Stimulated activated CD4-positive, alpha-beta T cell treated with anti-CD3 and anti-CD28 coated beads, Interleukin-1b, Interleukin-23, amount 100 ng/mL, for 1 hour (primary cell): ENCODE measurements at regions not wholly inside any gene's neighbourhood (a gene's known extent, or its start where the extent isn't known, plus 50 kb on each side); places are given as distances from the start of the nearest gene placed in this dataset.

Source experiments
- DNase-seq, 2 donors: peaks; one replicate each; pipeline ENCODE4 v3.0.0-alpha.2; 2020; ENCODE audit warnings: low read depth in 2 of 2

- no peak for DNase-seq
Measured at GRCh38 chr3:6504834-6505233, 356.1 kb upstream of the GRM7 start.

- DNase-seq = no peak
Measured at GRCh38 chr3:6508410-6508759, 352.5 kb upstream of the GRM7 start.

GRCh38 chr3:6509576-6509975, 351.3 kb upstream of the GRM7 start:
- no peak for DNase-seq

- DNase-seq = no peak
Measured at GRCh38 chr3:6510713-6511112, 350.2 kb upstream of the GRM7 start.

- no peak for DNase-seq
Measured at GRCh38 chr3:6512172-6512800, 348.6 kb upstream of the GRM7 start.

GRCh38 chr3:6516143-6516542, 344.8 kb upstream of the GRM7 start:
- no peak for DNase-seq

- no peak for DNase-seq
Measured at GRCh38 chr3:6516694-6517093, 344.2 kb upstream of the GRM7 start.

- no peak for DNase-seq
Measured at GRCh38 chr3:6518709-6519345, 342.1 kb upstream of the GRM7 start.

GRCh38 chr3:6521369-6522113, 339.4 kb upstream of the GRM7 start:
- no peak for DNase-seq

GRCh38 chr3:6522191-6522590, 338.7 kb upstream of the GRM7 start:
- no peak for DNase-seq

- no peak for DNase-seq
Measured at GRCh38 chr3:6523043-6523442, 337.9 kb upstream of the GRM7 start.

GRCh38 chr3:6524479-6524878, 336.4 kb upstream of the GRM7 start:
- no peak for DNase-seq

GRCh38 chr3:6526321-6526720, 334.6 kb upstream of the GRM7 start:
- DNase-seq = no peak

- no peak for DNase-seq
Measured at GRCh38 chr3:6526861-6527260, 334.1 kb upstream of the GRM7 start.

- no peak for DNase-seq
Measured at GRCh38 chr3:6528951-6529350, 332.0 kb upstream of the GRM7 start.

GRCh38 chr3:6531153-6531552, 329.8 kb upstream of the GRM7 start:
- DNase-seq = no peak

GRCh38 chr3:6532101-6532500, 328.8 kb upstream of the GRM7 start:
- DNase-seq = no peak

GRCh38 chr3:6540981-6541380, 319.9 kb upstream of the GRM7 start:
- no peak for DNase-seq

- DNase-seq = no peak
Measured at GRCh38 chr3:6542795-6543194, 318.1 kb upstream of the GRM7 start.

GRCh38 chr3:6549296-6549695, 311.6 kb upstream of the GRM7 start:
- DNase-seq = no peak

GRCh38 chr3:6551165-6551564, 309.8 kb upstream of the GRM7 start:
- DNase-seq = no peak

- no peak for DNase-seq
Measured at GRCh38 chr3:6560259-6560658, 300.7 kb upstream of the GRM7 start.

- no peak for DNase-seq
Measured at GRCh38 chr3:6567241-6567640, 293.7 kb upstream of the GRM7 start.
